ENCODE measurements at regions not wholly inside any gene's neighbourhood (a gene's known extent, or its start where the extent isn't known, plus 50 kb on each side); places are given as distances from the start of the nearest gene placed in this dataset.
"Not testable (repeated sequence)": the region's sequence is repeated elsewhere in the genome, so short reads cannot be mapped to it uniquely, and the experiment has no call there.

GRCh38 chr16:33583702-33584101 lies 124.3 kb downstream of the TP53TG3F start:
- FAIRE-seq, result not testable (repeated sequence)

GRCh38 chr16:33588589-33588988 lies 129.2 kb downstream of the TP53TG3F start:
- not testable (repeated sequence) for DNase-seq (ENCODE audit: insufficient read length); FAIRE-seq

More at GRCh38 chr16:33583702-33584101, 124.3 kb downstream of the TP53TG3F start:
- not testable (repeated sequence) for DNase-seq (ENCODE audit: insufficient read length)

GRCh38 chr16:33593344-33593743 lies 133.9 kb downstream of the TP53TG3F start:
- FAIRE-seq; DNase-seq (ENCODE audit: insufficient read length): not testable (repeated sequence)

GRCh38 chr16:33595074-33595473 lies 135.7 kb downstream of the TP53TG3F start:
- FAIRE-seq; DNase-seq (ENCODE audit: insufficient read length): not testable (repeated sequence)

GRCh38 chr16:33601029-33601428 lies 141.6 kb downstream of the TP53TG3F start:
- DNase-seq (ENCODE audit: insufficient read length), result not testable (repeated sequence)

GRCh38 chr16:33623535-33624077 lies 164.2 kb downstream of the TP53TG3F start:
- not testable (repeated sequence) for FAIRE-seq; DNase-seq (ENCODE audit: insufficient read length)

More at GRCh38 chr16:33601029-33601428, 141.6 kb downstream of the TP53TG3F start:
- FAIRE-seq, result not testable (repeated sequence)

- FAIRE-seq, result not testable (repeated sequence)
These were observed 169.5 kb downstream of the TP53TG3F start for GRCh38 chr16:33628895-33629294.

GRCh38 chr16:33631713-33632112 lies 172.3 kb downstream of the TP53TG3F start:
- FAIRE-seq; DNase-seq (ENCODE audit: insufficient read length): not testable (repeated sequence)

More at GRCh38 chr16:33628895-33629294, 169.5 kb downstream of the TP53TG3F start:
- DNase-seq (ENCODE audit: insufficient read length), result not testable (repeated sequence)

GRCh38 chr16:33634057-33634456 lies 174.6 kb downstream of the TP53TG3F start:
- not testable (repeated sequence) for DNase-seq (ENCODE audit: insufficient read length); FAIRE-seq

- not testable (repeated sequence) for DNase-seq (ENCODE audit: insufficient read length); FAIRE-seq
These were observed 177.3 kb downstream of the TP53TG3F start for GRCh38 chr16:33636760-33637159.

GRCh38 chr16:33643270-33643669 lies 183.9 kb downstream of the TP53TG3F start:
- not testable (repeated sequence) for FAIRE-seq; DNase-seq (ENCODE audit: insufficient read length)

GRCh38 chr16:33643698-33644381 lies 184.4 kb downstream of the TP53TG3F start:
- not testable (repeated sequence) for FAIRE-seq; DNase-seq (ENCODE audit: insufficient read length)

GRCh38 chr16:33646386-33646785 lies 187.0 kb downstream of the TP53TG3F start:
- FAIRE-seq; DNase-seq (ENCODE audit: insufficient read length): not testable (repeated sequence)

GRCh38 chr16:33655756-33656155 lies 196.3 kb downstream of the TP53TG3F start:
- DNase-seq (ENCODE audit: insufficient read length); FAIRE-seq: not testable (repeated sequence)

- not testable (repeated sequence) for FAIRE-seq; DNase-seq (ENCODE audit: insufficient read length)
These were observed 197.0 kb downstream of the TP53TG3F start for GRCh38 chr16:33656394-33656793.

GRCh38 chr16:33657717-33658116 lies 198.3 kb downstream of the TP53TG3F start:
- not testable (repeated sequence) for FAIRE-seq; DNase-seq (ENCODE audit: insufficient read length)

- DNase-seq (ENCODE audit: insufficient read length); FAIRE-seq: not testable (repeated sequence)
These were observed 221.4 kb downstream of the TP53TG3F start for GRCh38 chr16:33680791-33681190.

- not testable (repeated sequence) for FAIRE-seq; DNase-seq (ENCODE audit: insufficient read length)
These were observed 240.9 kb downstream of the TP53TG3F start for GRCh38 chr16:33700320-33700719.

- not testable (repeated sequence) for DNase-seq (ENCODE audit: insufficient read length); FAIRE-seq
These were observed 247.6 kb downstream of the TP53TG3F start for GRCh38 chr16:33706845-33707590.

GRCh38 chr16:33707591-33707934 lies 248.2 kb downstream of the TP53TG3F start:
- DNase-seq (ENCODE audit: insufficient read length); FAIRE-seq: not testable (repeated sequence)

Data from GM12892 (cell line).